ENCODE measurements at regions not wholly inside any gene's neighbourhood (a gene's known extent, or its start where the extent isn't known, plus 50 kb on each side); places are given as distances from the start of the nearest gene placed in this dataset.

- no peak for DNase-seq (ENCODE audit: low spot score)
These were observed 221.4 kb upstream of the TRIB2 start for GRCh38 chr2:12495247-12495868.

DNA sequence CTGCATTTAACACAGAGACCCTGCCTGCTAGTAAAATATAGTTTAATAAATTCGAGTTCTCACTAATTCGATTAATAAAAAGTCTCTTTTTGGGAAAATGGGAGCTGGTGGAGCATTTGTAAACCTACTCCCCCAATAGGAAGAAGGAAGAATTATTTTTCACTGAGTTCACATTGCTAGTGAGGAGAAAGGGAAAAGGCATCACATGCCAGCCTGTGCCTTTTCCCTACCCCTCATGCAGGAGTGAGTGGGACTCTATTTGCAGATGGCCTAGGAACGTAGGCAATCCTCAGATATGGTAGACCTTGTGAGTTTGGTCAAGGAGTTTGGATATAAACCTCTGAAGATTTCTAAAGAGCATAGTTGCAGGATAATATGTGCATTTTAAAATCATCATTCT, 218.4 kb upstream of the TRIB2 start:
- DNase-seq (ENCODE audit: low spot score) = no peak

DNA sequence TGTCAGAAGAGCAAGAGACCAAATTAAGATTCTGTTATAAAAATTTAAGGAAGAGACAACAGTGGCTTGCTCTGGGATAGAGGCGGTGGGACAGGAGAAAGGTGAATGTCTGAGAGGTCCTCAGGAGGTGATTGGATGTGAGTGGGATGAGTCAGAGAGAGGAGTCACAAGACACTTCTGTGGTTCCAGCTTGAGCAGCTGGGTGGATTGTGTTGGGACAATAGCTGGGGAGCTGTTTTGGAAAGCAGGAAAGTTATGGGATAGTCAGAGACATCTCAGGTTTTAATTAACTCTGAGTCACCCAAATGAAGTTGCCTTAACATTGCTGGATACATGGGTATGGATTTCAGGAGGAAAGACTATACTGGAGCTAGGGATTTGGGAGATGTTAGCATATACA, 218.0 kb upstream of the TRIB2 start:
- DNase-seq (ENCODE audit: low spot score) = no peak

- no peak for DNase-seq (ENCODE audit: low spot score)
These were observed 215.8 kb upstream of the TRIB2 start for GRCh38 chr2:12500899-12501298.

GRCh38 chr2:12501469-12502158, 215.1 kb upstream of the TRIB2 start:
- DNase-seq (ENCODE audit: low spot score) = peak; percentile 87

GRCh38 chr2:12502759-12503158, 214.0 kb upstream of the TRIB2 start:
- no peak for DNase-seq (ENCODE audit: low spot score)

DNA sequence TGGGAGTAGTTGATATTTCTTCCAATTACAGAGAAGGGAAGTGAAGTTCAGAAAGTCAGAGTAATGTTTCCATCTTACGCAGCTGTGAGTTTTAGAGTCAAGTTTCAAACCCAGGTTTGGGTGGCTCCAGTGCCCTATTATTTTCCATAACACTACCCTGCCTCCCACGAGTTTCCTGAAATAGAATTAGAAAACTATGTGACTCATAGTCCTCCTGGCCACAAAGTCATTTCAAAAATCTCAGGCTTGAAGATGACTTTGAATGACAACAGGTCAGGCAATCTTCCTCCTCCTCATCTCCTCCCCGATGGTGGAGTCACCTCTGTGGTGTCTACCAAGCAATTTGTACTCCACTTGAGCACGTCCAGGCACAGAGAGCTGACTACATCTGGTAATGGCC, 212.3 kb upstream of the TRIB2 start:
- DNase-seq (ENCODE audit: low spot score) = no peak

GRCh38 chr2:12506846-12507245, 209.9 kb upstream of the TRIB2 start:
- no peak for DNase-seq (ENCODE audit: low spot score)

DNA sequence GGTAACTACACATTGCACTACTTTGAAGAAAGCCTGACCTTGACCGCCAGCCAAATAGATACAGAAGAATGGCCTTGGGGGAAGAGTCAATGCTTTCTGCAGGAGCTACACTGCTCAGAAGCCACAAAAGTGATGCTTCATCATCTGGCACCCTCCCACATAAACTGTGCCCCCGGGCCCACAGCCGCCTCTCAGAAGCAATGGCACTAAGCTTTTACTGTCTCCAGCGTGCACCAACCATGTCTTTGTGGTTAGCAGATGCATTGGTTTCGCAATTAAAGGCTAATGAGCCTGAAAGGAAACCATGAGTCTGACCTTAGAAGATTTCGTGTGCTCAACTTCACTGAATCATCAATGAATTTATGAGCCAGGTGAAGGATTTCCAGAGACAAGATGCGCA, 209.4 kb upstream of the TRIB2 start:
- DNase-seq (ENCODE audit: low spot score) = peak; percentile 73

- no peak for DNase-seq (ENCODE audit: low spot score)
These were observed 206.7 kb upstream of the TRIB2 start for GRCh38 chr2:12510070-12510469.

DNA sequence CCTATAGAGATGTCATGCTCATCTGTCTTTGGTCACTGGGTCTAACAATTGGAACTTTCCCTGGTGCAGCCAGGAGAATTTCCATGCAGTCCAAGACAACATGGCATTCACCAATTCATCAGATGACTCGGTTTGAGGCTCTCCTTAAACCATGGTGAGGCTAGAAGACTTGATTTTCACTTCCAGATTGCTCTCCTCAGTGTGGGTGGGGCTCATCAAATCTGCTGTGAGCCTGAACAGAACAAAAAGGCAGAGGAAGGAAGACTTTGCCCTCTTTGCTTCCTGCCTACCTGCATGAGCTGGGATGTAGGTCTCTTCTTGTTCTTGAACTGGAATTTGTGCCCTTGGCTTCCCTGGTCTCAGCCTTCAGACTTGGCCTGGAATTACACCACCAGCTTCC, 203.4 kb upstream of the TRIB2 start:
- peak; percentile 42 for DNase-seq (ENCODE audit: low spot score)

- DNase-seq (ENCODE audit: low spot score) = no peak
These were observed 202.6 kb upstream of the TRIB2 start for GRCh38 chr2:12514168-12514567.

DNA sequence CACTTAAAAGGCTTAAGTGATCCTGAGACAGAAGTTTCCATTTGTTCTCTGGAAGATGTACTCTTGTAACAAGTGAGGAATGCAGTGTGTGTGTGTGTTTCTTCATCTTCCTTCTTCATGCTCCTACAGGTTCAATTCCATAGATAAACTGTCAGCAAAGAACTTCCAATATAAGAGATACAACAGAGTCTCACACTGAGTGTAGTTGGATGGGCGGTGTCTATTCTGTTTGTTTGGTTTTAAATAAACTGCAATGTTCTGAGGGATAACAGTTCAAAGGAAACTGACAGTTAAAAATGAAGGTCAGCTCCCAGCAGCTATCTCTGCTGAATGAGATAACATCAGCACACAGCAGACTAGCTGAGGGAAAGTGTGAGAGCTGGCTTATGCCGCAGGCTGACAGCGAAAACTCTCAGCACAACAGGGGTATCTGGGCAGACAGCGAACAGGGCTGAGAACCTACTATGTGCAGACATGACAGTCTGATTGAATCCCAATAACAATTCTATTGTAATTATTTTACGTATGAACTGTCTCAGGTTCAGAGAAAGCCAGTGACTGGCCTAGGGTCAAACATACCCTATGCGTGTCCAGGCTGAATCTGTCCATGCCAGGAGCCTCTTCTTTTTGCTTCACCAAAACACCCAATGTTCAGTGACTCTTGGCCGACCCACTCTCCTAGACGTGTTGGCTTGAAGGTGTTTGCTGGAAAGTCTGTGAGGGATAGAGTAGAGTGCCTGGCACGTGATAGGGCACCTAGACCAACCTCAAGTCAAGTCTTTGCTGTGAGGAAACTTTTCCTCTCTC, 201.9 kb upstream of the TRIB2 start:
- DNase-seq (ENCODE audit: low spot score) = peak; percentile 61

GRCh38 chr2:12515871-12516270, 200.9 kb upstream of the TRIB2 start:
- no peak for DNase-seq (ENCODE audit: low spot score)

DNA sequence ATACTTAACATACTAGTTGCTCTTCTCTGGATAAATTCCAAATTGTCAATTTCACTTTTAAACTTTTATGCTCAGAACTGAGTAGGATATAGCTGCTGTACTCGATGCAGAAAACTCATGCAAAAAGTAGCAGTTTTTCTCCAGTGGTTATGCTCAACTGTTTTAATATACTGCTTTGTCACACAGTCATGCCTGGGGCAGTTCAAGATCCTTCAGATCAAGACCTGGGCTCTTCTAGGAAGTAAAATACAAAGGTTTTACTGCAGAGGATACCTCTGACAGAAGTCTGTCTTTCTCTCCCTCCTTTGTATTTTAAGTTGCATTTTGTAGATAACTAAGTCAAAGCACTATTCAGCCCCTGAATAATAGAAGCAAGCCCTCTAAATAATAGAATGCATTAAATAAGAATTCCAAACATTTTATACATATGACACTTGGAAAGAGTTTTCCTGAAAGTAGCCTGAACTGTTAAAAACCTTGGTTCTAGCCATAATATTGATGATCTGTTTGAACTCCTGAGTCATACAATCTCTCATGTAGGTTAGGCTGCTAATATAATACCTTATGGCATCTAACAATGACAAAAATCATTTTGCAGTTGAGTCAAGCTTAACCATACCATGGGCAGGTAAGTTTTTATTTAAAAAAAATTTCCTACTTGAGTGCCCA, 183.3 kb upstream of the TRIB2 start:
- DNase-seq (ENCODE audit: low spot score) = no peak

- DNase-seq (ENCODE audit: low spot score) = no peak
These were observed 182.0 kb upstream of the TRIB2 start for GRCh38 chr2:12534646-12535263.

- DNase-seq (ENCODE audit: low spot score) = no peak
These were observed 179.8 kb upstream of the TRIB2 start for GRCh38 chr2:12536976-12537375.

GRCh38 chr2:12538138-12538694, 178.5 kb upstream of the TRIB2 start:
- no peak for DNase-seq (ENCODE audit: low spot score)

DNA sequence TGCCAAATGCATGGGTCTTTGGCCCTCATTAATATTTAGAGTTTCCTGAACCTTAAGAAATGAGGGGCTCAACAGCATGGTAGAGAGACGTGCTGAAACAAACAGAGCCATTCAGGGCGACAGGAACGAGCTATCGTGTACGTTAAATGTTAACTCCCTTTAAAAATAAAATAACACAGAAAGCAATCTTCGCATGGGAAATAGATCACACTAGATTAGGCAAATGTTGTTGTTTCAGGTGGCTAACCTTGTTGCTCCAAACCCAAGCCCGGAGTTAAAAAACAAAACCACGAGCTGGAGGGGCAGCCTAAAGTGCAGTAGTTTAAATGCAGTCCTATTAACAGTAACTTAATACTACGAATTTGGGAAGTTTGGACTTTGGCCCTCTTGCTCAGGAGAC, 177.4 kb upstream of the TRIB2 start:
- DNase-seq (ENCODE audit: low spot score) = no peak

GRCh38 chr2:12539776-12540562, 176.8 kb upstream of the TRIB2 start:
- no peak for DNase-seq (ENCODE audit: low spot score)
